GM12878 (cell line): ENCODE measurements at regions not wholly inside any gene's neighbourhood (a gene's known extent, or its start where the extent isn't known, plus 50 kb on each side); places are given as distances from the start of the nearest gene placed in this dataset.

Experiments used
- BRCA1 ChIP-seq: IDR thresholded peaks from 2 replicates; pipeline ENCODE4 v1.6.1; 2011; ENCODE audit warnings: low read depth, low read length, improper control_type of control experiment
- EZH2 ChIP-seq: IDR thresholded peaks from 2 replicates; pipeline ENCODE4 v1.6.1; 2012; ENCODE audit warnings: low read depth, mild to moderate bottlenecking, control low read depth, inconsistent platforms, low read length, borderline replicate concordance; ENCODE audit not compliant: control insufficient read depth
- HCFC1 ChIP-seq: fragments of 150-350 bp; IDR thresholded peaks from 2 replicates; pipeline ENCODE4 v1.6.1; 2014; ENCODE audit warnings: low read length
- IRF4 ChIP-seq: IDR thresholded peaks from 2 replicates; pipeline ENCODE4 v1.6.1; 2011; ENCODE audit warnings: low read depth, low read length
- POLR2A ChIP-seq: IDR thresholded peaks from 2 replicates; pipeline ENCODE4 v1.6.1; 2011; ENCODE audit warnings: low read depth, mild to moderate bottlenecking, low read length
- TAF1 ChIP-seq: IDR thresholded peaks from 2 replicates; pipeline ENCODE4 v1.6.1; 2011; ENCODE audit warnings: mild to moderate bottlenecking, low read depth, low read length, borderline replicate concordance
- YY1 ChIP-seq: IDR thresholded peaks from 2 replicates; pipeline ENCODE4 v1.6.1; 2011; ENCODE audit warnings: low read depth, mild to moderate bottlenecking, low read length
- TF ChIP-seq, protein P1 (sequence below): IDR thresholded peaks from 2 replicates; pipeline ENCODE4 v1.6.1; 2012; ENCODE audit warnings: low read length, inconsistent platforms
- TF ChIP-seq, protein P2 (sequence below): fragments of 150-350 bp; IDR thresholded peaks from 2 replicates; pipeline ENCODE4 v1.6.1; 2016; ENCODE audit warnings: low read depth, low read length
- TF ChIP-seq, protein P3 (sequence below), 3 experiments: IDR thresholded peaks in 2 of 3; conservative IDR thresholded peaks in 1 of 3; 2 replicates each; pipeline ENCODE4 v1.5.1; 2011; ENCODE audit warnings: low read depth in 3 of 3, low read length in 3 of 3, mild to moderate bottlenecking in 3 of 3, control low read depth in 2 of 3, moderate library complexity in 2 of 3, inconsistent platforms in 1 of 3, mixed read lengths in 1 of 3; ENCODE audit not compliant: control insufficient read depth in 2 of 3, insufficient read depth in 1 of 3; ENCODE audit errors: extremely low read depth in 1 of 3
- TF ChIP-seq, protein P4 (sequence below): fragments of 450-650 bp; IDR thresholded peaks from 2 replicates; pipeline ENCODE4 v1.6.1; 2016; ENCODE audit warnings: mild to moderate bottlenecking, moderate library complexity, borderline replicate concordance

- TF ChIP-seq, protein P1, sequence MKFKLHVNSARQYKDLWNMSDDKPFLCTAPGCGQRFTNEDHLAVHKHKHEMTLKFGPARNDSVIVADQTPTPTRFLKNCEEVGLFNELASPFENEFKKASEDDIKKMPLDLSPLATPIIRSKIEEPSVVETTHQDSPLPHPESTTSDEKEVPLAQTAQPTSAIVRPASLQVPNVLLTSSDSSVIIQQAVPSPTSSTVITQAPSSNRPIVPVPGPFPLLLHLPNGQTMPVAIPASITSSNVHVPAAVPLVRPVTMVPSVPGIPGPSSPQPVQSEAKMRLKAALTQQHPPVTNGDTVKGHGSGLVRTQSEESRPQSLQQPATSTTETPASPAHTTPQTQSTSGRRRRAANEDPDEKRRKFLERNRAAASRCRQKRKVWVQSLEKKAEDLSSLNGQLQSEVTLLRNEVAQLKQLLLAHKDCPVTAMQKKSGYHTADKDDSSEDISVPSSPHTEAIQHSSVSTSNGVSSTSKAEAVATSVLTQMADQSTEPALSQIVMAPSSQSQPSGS = no peak
- TF ChIP-seq, protein P2, sequence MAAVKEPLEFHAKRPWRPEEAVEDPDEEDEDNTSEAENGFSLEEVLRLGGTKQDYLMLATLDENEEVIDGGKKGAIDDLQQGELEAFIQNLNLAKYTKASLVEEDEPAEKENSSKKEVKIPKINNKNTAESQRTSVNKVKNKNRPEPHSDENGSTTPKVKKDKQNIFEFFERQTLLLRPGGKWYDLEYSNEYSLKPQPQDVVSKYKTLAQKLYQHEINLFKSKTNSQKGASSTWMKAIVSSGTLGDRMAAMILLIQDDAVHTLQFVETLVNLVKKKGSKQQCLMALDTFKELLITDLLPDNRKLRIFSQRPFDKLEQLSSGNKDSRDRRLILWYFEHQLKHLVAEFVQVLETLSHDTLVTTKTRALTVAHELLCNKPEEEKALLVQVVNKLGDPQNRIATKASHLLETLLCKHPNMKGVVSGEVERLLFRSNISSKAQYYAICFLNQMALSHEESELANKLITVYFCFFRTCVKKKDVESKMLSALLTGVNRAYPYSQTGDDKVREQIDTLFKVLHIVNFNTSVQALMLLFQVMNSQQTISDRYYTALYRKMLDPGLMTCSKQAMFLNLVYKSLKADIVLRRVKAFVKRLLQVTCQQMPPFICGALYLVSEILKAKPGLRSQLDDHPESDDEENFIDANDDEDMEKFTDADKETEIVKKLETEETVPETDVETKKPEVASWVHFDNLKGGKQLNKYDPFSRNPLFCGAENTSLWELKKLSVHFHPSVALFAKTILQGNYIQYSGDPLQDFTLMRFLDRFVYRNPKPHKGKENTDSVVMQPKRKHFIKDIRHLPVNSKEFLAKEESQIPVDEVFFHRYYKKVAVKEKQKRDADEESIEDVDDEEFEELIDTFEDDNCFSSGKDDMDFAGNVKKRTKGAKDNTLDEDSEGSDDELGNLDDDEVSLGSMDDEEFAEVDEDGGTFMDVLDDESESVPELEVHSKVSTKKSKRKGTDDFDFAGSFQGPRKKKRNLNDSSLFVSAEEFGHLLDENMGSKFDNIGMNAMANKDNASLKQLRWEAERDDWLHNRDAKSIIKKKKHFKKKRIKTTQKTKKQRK = no peak
- TF ChIP-seq EZH2 = no peak
- no peak for TF ChIP-seq POLR2A
- no peak for TF ChIP-seq TAF1
- TF ChIP-seq BRCA1 = no peak
- TF ChIP-seq HCFC1 = no peak
- no peak for TF ChIP-seq IRF4
- TF ChIP-seq, protein P3, sequence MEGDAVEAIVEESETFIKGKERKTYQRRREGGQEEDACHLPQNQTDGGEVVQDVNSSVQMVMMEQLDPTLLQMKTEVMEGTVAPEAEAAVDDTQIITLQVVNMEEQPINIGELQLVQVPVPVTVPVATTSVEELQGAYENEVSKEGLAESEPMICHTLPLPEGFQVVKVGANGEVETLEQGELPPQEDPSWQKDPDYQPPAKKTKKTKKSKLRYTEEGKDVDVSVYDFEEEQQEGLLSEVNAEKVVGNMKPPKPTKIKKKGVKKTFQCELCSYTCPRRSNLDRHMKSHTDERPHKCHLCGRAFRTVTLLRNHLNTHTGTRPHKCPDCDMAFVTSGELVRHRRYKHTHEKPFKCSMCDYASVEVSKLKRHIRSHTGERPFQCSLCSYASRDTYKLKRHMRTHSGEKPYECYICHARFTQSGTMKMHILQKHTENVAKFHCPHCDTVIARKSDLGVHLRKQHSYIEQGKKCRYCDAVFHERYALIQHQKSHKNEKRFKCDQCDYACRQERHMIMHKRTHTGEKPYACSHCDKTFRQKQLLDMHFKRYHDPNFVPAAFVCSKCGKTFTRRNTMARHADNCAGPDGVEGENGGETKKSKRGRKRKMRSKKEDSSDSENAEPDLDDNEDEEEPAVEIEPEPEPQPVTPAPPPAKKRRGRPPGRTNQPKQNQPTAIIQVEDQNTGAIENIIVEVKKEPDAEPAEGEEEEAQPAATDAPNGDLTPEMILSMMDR (IDR thresholded peaks at IDR 0.05 in 2 of 3, conservative IDR thresholded peaks at IDR 0.05 in 1 of 3; ENCODE audit: control insufficient read depth in 2 of 3, extremely low read depth in 1 of 3, insufficient read depth in 1 of 3, low read depth in 3 of 3, low read length in 3 of 3) = no peak
- no peak for TF ChIP-seq YY1
- TF ChIP-seq, protein P4, sequence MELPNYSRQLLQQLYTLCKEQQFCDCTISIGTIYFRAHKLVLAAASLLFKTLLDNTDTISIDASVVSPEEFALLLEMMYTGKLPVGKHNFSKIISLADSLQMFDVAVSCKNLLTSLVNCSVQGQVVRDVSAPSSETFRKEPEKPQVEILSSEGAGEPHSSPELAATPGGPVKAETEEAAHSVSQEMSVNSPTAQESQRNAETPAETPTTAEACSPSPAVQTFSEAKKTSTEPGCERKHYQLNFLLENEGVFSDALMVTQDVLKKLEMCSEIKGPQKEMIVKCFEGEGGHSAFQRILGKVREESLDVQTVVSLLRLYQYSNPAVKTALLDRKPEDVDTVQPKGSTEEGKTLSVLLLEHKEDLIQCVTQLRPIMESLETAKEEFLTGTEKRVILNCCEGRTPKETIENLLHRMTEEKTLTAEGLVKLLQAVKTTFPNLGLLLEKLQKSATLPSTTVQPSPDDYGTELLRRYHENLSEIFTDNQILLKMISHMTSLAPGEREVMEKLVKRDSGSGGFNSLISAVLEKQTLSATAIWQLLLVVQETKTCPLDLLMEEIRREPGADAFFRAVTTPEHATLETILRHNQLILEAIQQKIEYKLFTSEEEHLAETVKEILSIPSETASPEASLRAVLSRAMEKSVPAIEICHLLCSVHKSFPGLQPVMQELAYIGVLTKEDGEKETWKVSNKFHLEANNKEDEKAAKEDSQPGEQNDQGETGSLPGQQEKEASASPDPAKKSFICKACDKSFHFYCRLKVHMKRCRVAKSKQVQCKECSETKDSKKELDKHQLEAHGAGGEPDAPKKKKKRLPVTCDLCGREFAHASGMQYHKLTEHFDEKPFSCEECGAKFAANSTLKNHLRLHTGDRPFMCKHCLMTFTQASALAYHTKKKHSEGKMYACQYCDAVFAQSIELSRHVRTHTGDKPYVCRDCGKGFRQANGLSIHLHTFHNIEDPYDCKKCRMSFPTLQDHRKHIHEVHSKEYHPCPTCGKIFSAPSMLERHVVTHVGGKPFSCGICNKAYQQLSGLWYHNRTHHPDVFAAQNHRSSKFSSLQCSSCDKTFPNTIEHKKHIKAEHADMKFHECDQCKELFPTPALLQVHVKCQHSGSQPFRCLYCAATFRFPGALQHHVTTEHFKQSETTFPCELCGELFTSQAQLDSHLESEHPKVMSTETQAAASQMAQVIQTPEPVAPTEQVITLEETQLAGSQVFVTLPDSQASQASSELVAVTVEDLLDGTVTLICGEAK = no peak
Measured at GRCh38 chr10:62635127-62635526, 169.4 kb upstream of the ADO start.
